Vagina (tissue), 2 donors: ENCODE measurements at regions not wholly inside any gene's neighbourhood (a gene's known extent, or its start where the extent isn't known, plus 50 kb on each side); places are given as distances from the start of the nearest gene placed in this dataset.

Experiments
- DNase-seq, 2 donors: peaks; one replicate each; pipeline ENCODE4 v3.0.0-alpha.2; 2017; ENCODE audit errors: extremely low spot score in 2 of 2
- H3K27ac ChIP-seq: fragments of 200-600 bp; sonication (generic); one replicate; pipeline ENCODE4 v1.5.1; 2019
- H3K27me3 ChIP-seq: fragments of 200-600 bp; sonication (generic); one replicate; pipeline ENCODE4 v1.5.1; 2019
- H3K36me3 ChIP-seq, 2 donors: fragments of 200-600 bp; sonication (generic); one replicate each; pipeline ENCODE4 v1.5.1; 2017 to 2019
- H3K4me1 ChIP-seq: fragments of 200-600 bp; sonication (generic); one replicate; pipeline ENCODE4 v1.5.1; 2019
- H3K4me3 ChIP-seq, 2 donors: fragments of 200-600 bp; sonication (generic); 1 replicate in 1 of 2; 2 replicates in 1 of 2; pipeline ENCODE4 v1.5.1; 2016 to 2019
- H3K9me3 ChIP-seq: fragments of 200-600 bp; sonication (generic); one replicate; pipeline ENCODE4 v1.5.1; 2019
- CTCF ChIP-seq, 3 experiments: fragments of 450-650 bp in 2 of 3; fragments of 200-600 bp in 1 of 3; sonication (generic) in 1 of 3; IDR thresholded peaks; one replicate each; pipeline ENCODE4 v1.5.1; 2017 to 2019; ENCODE audit warnings: antibody characterized with exemption in 3 of 3, mild to moderate bottlenecking in 2 of 3, moderate library complexity in 2 of 3
- POLR2A ChIP-seq, 2 donors: fragments of 450-650 bp; IDR thresholded peaks; one replicate each; pipeline ENCODE4 v1.6.1; 2017; ENCODE audit warnings: antibody characterized with exemption in 2 of 2, mild to moderate bottlenecking in 2 of 2, moderate library complexity in 2 of 2
- POLR2AphosphoS5 ChIP-seq, 2 donors: sonication (generic); formaldehyde crosslinking; IDR thresholded peaks; one replicate each; pipeline ENCODE4 v1.9.0; 2017; ENCODE audit warnings: antibody characterized with exemption in 2 of 2, mild to moderate bottlenecking in 2 of 2, low read depth in 1 of 2; ENCODE audit not compliant: insufficient read depth in 1 of 2
- intact Hi-C: fragments of 100-400 bp; cut with DNase I; formaldehyde crosslinking; loops from one replicate; pipeline ENCODE4 v1.15.1; 2023

DNA sequence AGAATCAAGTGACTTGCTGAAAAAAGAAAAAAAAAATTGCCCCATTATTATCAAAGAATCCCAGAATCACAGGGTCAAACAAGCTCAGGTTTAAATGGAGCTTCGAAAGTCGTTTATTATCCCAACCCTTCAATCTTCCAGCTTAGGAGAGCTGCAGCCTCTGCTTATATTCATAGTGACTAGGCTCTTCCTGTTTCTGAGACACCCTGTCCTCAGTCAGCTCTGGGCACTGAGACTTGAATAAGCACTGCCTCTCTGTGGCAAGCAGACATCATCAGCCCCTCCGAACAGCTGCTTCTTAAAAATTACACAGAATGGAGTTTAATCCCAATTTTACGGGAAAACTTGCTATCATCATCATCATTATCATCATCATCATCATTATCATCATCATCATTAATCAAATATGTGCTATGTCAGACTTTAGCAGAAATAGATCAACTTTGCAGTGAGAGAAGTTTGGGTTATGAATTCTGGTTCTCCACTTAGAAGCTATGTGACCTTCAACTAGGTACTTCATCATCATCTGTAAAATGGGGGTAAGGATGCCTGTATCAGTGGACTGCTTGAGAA lies 614.0 kb upstream of the SYNCRIP start:
- Histone ChIP-seq H3K27me3 (no peaks in the 10 kb centered on the region), H3K36me3 (no peaks in the 10 kb centered on the region), H3K27ac (no peak overlapping the region), H3K4me3 (no peak overlapping the region), H3K4me1 (no peaks in the 10 kb centered on the region), H3K9me3 (no peaks in the 10 kb centered on the region)
- intact Hi-C loops, result no loop called here
- no peak for TF ChIP-seq POLR2A (IDR thresholded peaks at IDR 0.05)
- TF ChIP-seq CTCF (IDR thresholded peaks at IDR 0.05), result no peak
- TF ChIP-seq POLR2AphosphoS5 (IDR thresholded peaks at IDR 0.05; ENCODE audit: insufficient read depth in 1 of 2, low read depth in 1 of 2), result no peak
- DNase-seq, result no peak

DNA sequence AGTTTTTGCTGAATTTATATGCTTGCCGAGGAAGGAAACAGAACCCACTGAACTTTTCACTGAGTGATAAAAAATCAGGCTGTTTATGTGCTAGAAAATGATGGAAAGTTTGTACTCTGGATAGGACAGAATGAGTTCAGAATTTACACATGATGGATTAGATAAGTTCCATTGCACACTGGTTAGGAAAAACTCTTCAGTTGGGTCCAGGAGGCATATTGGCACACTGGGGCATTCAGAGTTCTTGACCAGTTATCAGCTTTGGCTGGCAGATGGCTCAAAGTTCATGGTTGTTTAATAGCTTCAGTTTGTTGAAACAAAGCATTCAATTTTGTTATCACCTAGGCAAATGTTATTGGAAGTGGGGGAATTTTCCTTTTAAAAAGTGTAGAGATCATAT lies 613.3 kb upstream of the SYNCRIP start:
- Histone ChIP-seq H3K27me3 (no peaks in the 10 kb centered on the region), H3K9me3 (no peaks in the 10 kb centered on the region), H3K27ac (no peak overlapping the region), H3K4me1 (no peaks in the 10 kb centered on the region), H3K36me3 (no peaks in the 10 kb centered on the region), H3K4me3 (no peak overlapping the region)
- DNase-seq, result no peak
- TF ChIP-seq CTCF (IDR thresholded peaks at IDR 0.05) (no peak), POLR2AphosphoS5 (IDR thresholded peaks at IDR 0.05; ENCODE audit: insufficient read depth in 1 of 2, low read depth in 1 of 2) (no peak), POLR2A (IDR thresholded peaks at IDR 0.05) (no peak)
- intact Hi-C loops, result no loop called here

- no peaks in the 10 kb centered on the region for H3K27me3 ChIP-seq
- intact Hi-C loops, result no loop called here
- H3K9me3 ChIP-seq, result no peaks in the 10 kb centered on the region
- no peaks in the 10 kb centered on the region for H3K36me3 ChIP-seq
- H3K4me1 ChIP-seq, result no peaks in the 10 kb centered on the region
- TF ChIP-seq CTCF (IDR thresholded peaks at IDR 0.05), result no peak
- no peak for TF ChIP-seq POLR2AphosphoS5 (IDR thresholded peaks at IDR 0.05; ENCODE audit: insufficient read depth in 1 of 2, low read depth in 1 of 2)
- no peak for DNase-seq
- no peak overlapping the region for H3K27ac ChIP-seq
- H3K4me3 ChIP-seq, result no peak overlapping the region
Measured at GRCh38 chr6:86251106-86251505, 608.4 kb upstream of the SYNCRIP start.

DNA sequence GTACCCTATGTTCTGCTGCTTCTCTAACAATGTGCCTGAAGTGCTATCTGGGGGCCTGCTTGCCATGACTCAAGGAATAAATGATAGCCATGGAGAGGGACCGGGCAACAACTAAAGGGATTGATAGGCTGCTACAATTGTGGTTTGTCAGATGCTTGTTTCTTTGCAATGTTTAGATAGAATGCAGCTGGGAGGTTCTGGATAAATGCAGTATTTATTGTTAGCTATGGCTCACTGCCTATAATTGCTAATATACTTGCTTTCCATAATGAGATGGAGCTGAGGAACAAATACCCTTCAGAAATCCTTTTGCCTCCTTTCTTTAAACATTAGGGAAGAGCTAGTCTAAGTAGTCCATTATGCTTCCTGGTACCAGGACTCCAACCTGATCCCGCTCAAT lies 575.2 kb upstream of the SYNCRIP start:
- Histone ChIP-seq H3K4me3 (no peak overlapping the region), H3K27ac (no peak overlapping the region), H3K4me1 (no peaks in the 10 kb centered on the region), H3K36me3 (no peaks in the 10 kb centered on the region), H3K9me3 (no peaks in the 10 kb centered on the region), H3K27me3 (no peaks in the 10 kb centered on the region)
- intact Hi-C loops, result no loop called here
- TF ChIP-seq POLR2A (IDR thresholded peaks at IDR 0.05), result no peak
- TF ChIP-seq CTCF (IDR thresholded peaks at IDR 0.05), result no peak
- TF ChIP-seq POLR2AphosphoS5 (IDR thresholded peaks at IDR 0.05; ENCODE audit: insufficient read depth in 1 of 2, low read depth in 1 of 2), result no peak
- DNase-seq, result no peak

- H3K27me3 ChIP-seq, result no peaks in the 10 kb centered on the region
- no peak overlapping the region for H3K4me3 ChIP-seq
- intact Hi-C loops, result no loop called here
- no peak overlapping the region for H3K27ac ChIP-seq
- H3K4me1 ChIP-seq, result no peaks in the 10 kb centered on the region
- H3K9me3 ChIP-seq, result no peaks in the 10 kb centered on the region
- TF ChIP-seq CTCF (IDR thresholded peaks at IDR 0.05) (no peak), POLR2A (IDR thresholded peaks at IDR 0.05) (no peak), POLR2AphosphoS5 (IDR thresholded peaks at IDR 0.05; ENCODE audit: insufficient read depth in 1 of 2, low read depth in 1 of 2) (no peak)
- DNase-seq, result no peak
- H3K36me3 ChIP-seq, result no peaks in the 10 kb centered on the region
Measured at GRCh38 chr6:86215323-86215722, 572.6 kb upstream of the SYNCRIP start.
